ENCODE measurements at regions not wholly inside any gene's neighbourhood (a gene's known extent, or its start where the extent isn't known, plus 50 kb on each side); places are given as distances from the start of the nearest gene placed in this dataset.

- DNase-seq, result peak; percentile 22
Observed at GRCh38 chr19:29400917-29401711, 124.7 kb upstream of the VSTM2B start.

- DNase-seq, result no peak
Observed at GRCh38 chr19:29401712-29402421, 123.9 kb upstream of the VSTM2B start.

- DNase-seq, result peak; percentile 39
Observed at GRCh38 chr19:29402563-29402962, 123.2 kb upstream of the VSTM2B start.

GRCh38 chr19:29404015-29404414 is 121.8 kb upstream of the VSTM2B start:
- DNase-seq, result peak; percentile 41

GRCh38 chr19:29404951-29405727 is 120.7 kb upstream of the VSTM2B start:
- DNase-seq, result peak; percentile 98

- no peak for DNase-seq
Observed at GRCh38 chr19:29405728-29405995, 120.1 kb upstream of the VSTM2B start.

GRCh38 chr19:29409076-29409862 is 116.5 kb upstream of the VSTM2B start:
- no peak for DNase-seq

- DNase-seq, result peak; percentile 54
Observed at GRCh38 chr19:29410601-29411000, 115.2 kb upstream of the VSTM2B start.

GRCh38 chr19:29411113-29411581 is 114.6 kb upstream of the VSTM2B start:
- DNase-seq, result peak; percentile 96

- peak; percentile 52 for DNase-seq
Observed at GRCh38 chr19:29413435-29413834, 112.4 kb upstream of the VSTM2B start.

GRCh38 chr19:29415507-29415906 is 110.3 kb upstream of the VSTM2B start:
- peak; percentile 90 for DNase-seq

- DNase-seq, result no peak
Observed at GRCh38 chr19:29417048-29417447, 108.7 kb upstream of the VSTM2B start.

- peak; percentile 91 for DNase-seq
Observed at GRCh38 chr19:29418201-29418600, 107.6 kb upstream of the VSTM2B start.

GRCh38 chr19:29420065-29420464 is 105.7 kb upstream of the VSTM2B start:
- no peak for DNase-seq

GRCh38 chr19:29420482-29421195 is 105.2 kb upstream of the VSTM2B start:
- no peak for DNase-seq

GRCh38 chr19:29421196-29421545 is 104.6 kb upstream of the VSTM2B start:
- no peak for DNase-seq

- no peak for DNase-seq
Observed at GRCh38 chr19:29422047-29422446, 103.7 kb upstream of the VSTM2B start.

GRCh38 chr19:29422486-29423085 is 103.2 kb upstream of the VSTM2B start:
- DNase-seq, result no peak

- DNase-seq, result no peak
Observed at GRCh38 chr19:29428071-29428470, 97.7 kb upstream of the VSTM2B start.

- DNase-seq, result no peak
Observed at GRCh38 chr19:29429021-29429420, 96.8 kb upstream of the VSTM2B start.

- no peak for DNase-seq
Observed at GRCh38 chr19:29429581-29429980, 96.2 kb upstream of the VSTM2B start.

GRCh38 chr19:29431332-29431731 is 94.5 kb upstream of the VSTM2B start:
- no peak for DNase-seq
